Effector memory CD8-positive, alpha-beta T cell (primary cell): ENCODE measurements at regions not wholly inside any gene's neighbourhood (a gene's known extent, or its start where the extent isn't known, plus 50 kb on each side); places are given as distances from the start of the nearest gene placed in this dataset.

Experiments
- ATAC-seq: fragments of 150-1000 bp; cut with Tn5 transposase; replicated peaks from 2 replicates; pipeline ENCODE4 v1.10.0; 2021; ENCODE audit warnings: mild to moderate bottlenecking, moderate library complexity
- DNase-seq, 3 experiments: peaks; one replicate each; pipeline ENCODE4 v3.0.0; 2021
- H3K27ac Mint-ChIP-seq, 2 donors: one replicate each; pipeline ENCODE4 v1.8.0; 2022; ENCODE audit warnings: mild to moderate bottlenecking in 2 of 2, mixed read lengths in 2 of 2, moderate library complexity in 2 of 2
- H3K27me3 Mint-ChIP-seq, 2 donors: one replicate each; pipeline ENCODE4 v1.8.0; 2022; ENCODE audit warnings: mixed read lengths in 2 of 2
- H3K36me3 Mint-ChIP-seq: one replicate; pipeline ENCODE4 v1.8.0; 2022; ENCODE audit warnings: mild to moderate bottlenecking, moderate library complexity, mixed read lengths; ENCODE audit not compliant: insufficient read depth
- H3K4me1 Mint-ChIP-seq, 2 donors: one replicate each; pipeline ENCODE4 v1.8.0; 2022; ENCODE audit warnings: low read depth in 2 of 2, mixed read lengths in 2 of 2
- H3K4me3 Mint-ChIP-seq, 2 donors: one replicate each; pipeline ENCODE4 v1.8.0; 2022; ENCODE audit warnings: mild to moderate bottlenecking in 2 of 2, mixed read lengths in 2 of 2, moderate library complexity in 2 of 2
- H3K9me3 Mint-ChIP-seq, 2 donors: one replicate each; pipeline ENCODE4 v1.8.0; 2022; ENCODE audit warnings: mixed read lengths in 2 of 2

- no peak for ATAC-seq
- H3K4me3 Mint-ChIP-seq: no peak overlapping the region
- peaks cover 52 to 68% of the 10 kb centered on the region in 2 donors for H3K27me3 Mint-ChIP-seq
- H3K9me3 Mint-ChIP-seq: no peaks in the 10 kb centered on the region
- DNase-seq: no peak
- no peak overlapping the region for H3K27ac Mint-ChIP-seq
- peaks cover 6% of the 10 kb centered on the region for H3K36me3 Mint-ChIP-seq
- peaks cover 3 to 5% of the 10 kb centered on the region in 2 donors for H3K4me1 Mint-ChIP-seq
Observed at GRCh38 chr3:184761976-184762375, 50.0 kb upstream of the VPS8 start.
